ENCODE measurements at regions not wholly inside any gene's neighbourhood (a gene's known extent, or its start where the extent isn't known, plus 50 kb on each side); places are given as distances from the start of the nearest gene placed in this dataset.

GRCh38 chr16:79480929-79481328 lies 119.6 kb downstream of the MAF start:
- no peaks in the 10 kb centered on the region for H4K20me1 ChIP-seq (ENCODE audit: insufficient read depth)
- no peaks in the 10 kb centered on the region for H3F3A ChIP-seq (ENCODE audit: insufficient read depth, low read length, poor library complexity, severe bottlenecking)
- H3K27me3 ChIP-seq (ENCODE audit: insufficient read depth, low read depth, low read length): no peaks in the 10 kb centered on the region
- no peaks in the 10 kb centered on the region for H3K9me3 ChIP-seq (ENCODE audit: low read length)
- H3K4me3 ChIP-seq (ENCODE audit: low read length): no peak overlapping the region
- no peaks in the 10 kb centered on the region for H3K9me2 ChIP-seq (ENCODE audit: insufficient read depth, low read length)
- H2AFZ ChIP-seq (ENCODE audit: low read depth, low read length): no peak overlapping the region
- no peaks in the 10 kb centered on the region for H3K79me2 ChIP-seq (replicated peaks; ENCODE audit: insufficient read depth, low read length)
- no peak overlapping the region for H3K27ac ChIP-seq (ENCODE audit: low read length)
- H3K36me3 ChIP-seq (ENCODE audit: insufficient read depth, low read length): no peaks in the 10 kb centered on the region
- no peak overlapping the region for H3K4me2 ChIP-seq (ENCODE audit: low read length)
- no peak for TF ChIP-seq RAD21 (conservative IDR thresholded peaks at IDR 0.05)
- no peak for TF ChIP-seq EP300 (conservative IDR thresholded peaks at IDR 0.05; ENCODE audit: poor library complexity, severe bottlenecking)
- no peak for TF ChIP-seq TAF1 (IDR thresholded peaks at IDR 0.05; ENCODE audit: low read depth)
- TF ChIP-seq EZH2 (IDR thresholded peaks at IDR 0.05; ENCODE audit: borderline replicate concordance, insufficient read depth, low read length, poor library complexity, severe bottlenecking): no peak
- no peak for TF ChIP-seq MXI1 (conservative IDR thresholded peaks at IDR 0.05; ENCODE audit: poor library complexity, severe bottlenecking)
- TF ChIP-seq POLR2AphosphoS5 (IDR thresholded peaks at IDR 0.05): no peak
- TF ChIP-seq CTCF (IDR thresholded peaks at IDR 0.05; ENCODE audit: poor library complexity, severe bottlenecking): no peak
- TF ChIP-seq REST (IDR thresholded peaks at IDR 0.05; ENCODE audit: borderline replicate concordance): no peak
- TF ChIP-seq SMC3 (conservative IDR thresholded peaks at IDR 0.05; ENCODE audit: poor library complexity): no peak
- no peak overlapping the region for H3K9ac ChIP-seq (ENCODE audit: low read length)

- H4K20me1 ChIP-seq (ENCODE audit: insufficient read depth): no peaks in the 10 kb centered on the region
- H3K9me2 ChIP-seq (ENCODE audit: insufficient read depth, low read length): no peaks in the 10 kb centered on the region
- H3K9me3 ChIP-seq (ENCODE audit: low read length): no peaks in the 10 kb centered on the region
- H2AFZ ChIP-seq (ENCODE audit: low read depth, low read length): no peak overlapping the region
- H3K4me3 ChIP-seq (ENCODE audit: low read length): no peak overlapping the region
- no peak overlapping the region for H3K9ac ChIP-seq (ENCODE audit: low read length)
- TF ChIP-seq EZH2 (IDR thresholded peaks at IDR 0.05; ENCODE audit: borderline replicate concordance, insufficient read depth, low read length, poor library complexity, severe bottlenecking) (no peak), POLR2AphosphoS5 (IDR thresholded peaks at IDR 0.05) (no peak), EP300 (conservative IDR thresholded peaks at IDR 0.05; ENCODE audit: poor library complexity, severe bottlenecking) (no peak), RAD21 (conservative IDR thresholded peaks at IDR 0.05) (no peak), TAF1 (IDR thresholded peaks at IDR 0.05; ENCODE audit: low read depth) (no peak), MXI1 (conservative IDR thresholded peaks at IDR 0.05; ENCODE audit: poor library complexity, severe bottlenecking) (no peak), CTCF (IDR thresholded peaks at IDR 0.05; ENCODE audit: poor library complexity, severe bottlenecking) (no peak), SMC3 (conservative IDR thresholded peaks at IDR 0.05; ENCODE audit: poor library complexity) (no peak), REST (IDR thresholded peaks at IDR 0.05; ENCODE audit: borderline replicate concordance) (no peak)
- H3K36me3 ChIP-seq (ENCODE audit: insufficient read depth, low read length): no peaks in the 10 kb centered on the region
- H3K4me2 ChIP-seq (ENCODE audit: low read length): no peak overlapping the region
- H3K27ac ChIP-seq (ENCODE audit: low read length): no peak overlapping the region
- H3F3A ChIP-seq (ENCODE audit: insufficient read depth, low read length, poor library complexity, severe bottlenecking): no peaks in the 10 kb centered on the region
- no peaks in the 10 kb centered on the region for H3K79me2 ChIP-seq (replicated peaks; ENCODE audit: insufficient read depth, low read length)
- H3K27me3 ChIP-seq (ENCODE audit: insufficient read depth, low read depth, low read length): no peaks in the 10 kb centered on the region
Observed at GRCh38 chr16:79480056-79480455, 120.5 kb downstream of the MAF start.

Data from neural cell (in vitro differentiated cells).